ENCODE measurements at regions not wholly inside any gene's neighbourhood (a gene's known extent, or its start where the extent isn't known, plus 50 kb on each side); places are given as distances from the start of the nearest gene placed in this dataset.

GRCh38 chr18:24560511-24560981 is 100.1 kb downstream of the HRH4 start:
- H3K9ac ChIP-seq (ENCODE audit: low read depth in 1 of 3, low read length in 3 of 3), result no peak overlapping the region
- no peak overlapping the region for H3K4me3 ChIP-seq (ENCODE audit: low read length in 3 of 3)
- H3K27me3 ChIP-seq (ENCODE audit: control insufficient read depth in 3 of 3, insufficient read depth in 3 of 3, low read length in 3 of 3), result peaks cover 0 to 9% (median 0%) of the 10 kb centered on the region in 3 donors

GRCh38 chr18:24561369-24561965 is 101.0 kb downstream of the HRH4 start:
- H3K4me3 ChIP-seq (ENCODE audit: low read length in 3 of 3), result no peak overlapping the region
- H3K9me3 ChIP-seq (ENCODE audit: control insufficient read depth in 3 of 3, low read length in 3 of 3), result no peaks in the 10 kb centered on the region
- H3K36me3 ChIP-seq (ENCODE audit: control insufficient read depth in 3 of 3, insufficient read depth in 3 of 3, low read length in 3 of 3), result no peaks in the 10 kb centered on the region
- peaks cover 0 to 9% (median 0%) of the 10 kb centered on the region in 3 donors for H3K27me3 ChIP-seq (ENCODE audit: control insufficient read depth in 3 of 3, insufficient read depth in 3 of 3, low read length in 3 of 3)
- no peak overlapping the region for H3K27ac ChIP-seq (ENCODE audit: low read depth, low read length)
- H3K9ac ChIP-seq (ENCODE audit: low read depth in 1 of 3, low read length in 3 of 3), result no peak overlapping the region
- no peaks in the 10 kb centered on the region for H3K4me1 ChIP-seq (ENCODE audit: control insufficient read depth in 3 of 3, insufficient read depth in 3 of 3, low read length in 3 of 3)

More at GRCh38 chr18:24560511-24560981, 100.1 kb downstream of the HRH4 start:
- no peaks in the 10 kb centered on the region for H3K9me3 ChIP-seq (ENCODE audit: control insufficient read depth in 3 of 3, low read length in 3 of 3)
- no peaks in the 10 kb centered on the region for H3K36me3 ChIP-seq (ENCODE audit: control insufficient read depth in 3 of 3, insufficient read depth in 3 of 3, low read length in 3 of 3)
- H3K4me1 ChIP-seq (ENCODE audit: control insufficient read depth in 3 of 3, insufficient read depth in 3 of 3, low read length in 3 of 3), result no peaks in the 10 kb centered on the region
- no peak overlapping the region for H3K27ac ChIP-seq (ENCODE audit: low read depth, low read length)

GRCh38 chr18:24567199-24567598 is 106.8 kb downstream of the HRH4 start:
- peaks cover 0 to 6% (median 0%) of the 10 kb centered on the region in 3 donors for H3K27me3 ChIP-seq (ENCODE audit: control insufficient read depth in 3 of 3, insufficient read depth in 3 of 3, low read length in 3 of 3)
- H3K4me1 ChIP-seq (ENCODE audit: control insufficient read depth in 3 of 3, insufficient read depth in 3 of 3, low read length in 3 of 3), result no peaks in the 10 kb centered on the region
- H3K27ac ChIP-seq (ENCODE audit: low read depth, low read length), result no peak overlapping the region
- no peak overlapping the region for H3K9ac ChIP-seq (ENCODE audit: low read depth in 1 of 3, low read length in 3 of 3)
- no peaks in the 10 kb centered on the region for H3K9me3 ChIP-seq (ENCODE audit: control insufficient read depth in 3 of 3, low read length in 3 of 3)
- H3K36me3 ChIP-seq (ENCODE audit: control insufficient read depth in 3 of 3, insufficient read depth in 3 of 3, low read length in 3 of 3), result no peaks in the 10 kb centered on the region
- H3K4me3 ChIP-seq (ENCODE audit: low read length in 3 of 3), result no peak overlapping the region

- no peaks in the 10 kb centered on the region for H3K36me3 ChIP-seq (ENCODE audit: control insufficient read depth in 3 of 3, insufficient read depth in 3 of 3, low read length in 3 of 3)
- H3K9ac ChIP-seq (ENCODE audit: low read depth in 1 of 3, low read length in 3 of 3), result no peak overlapping the region
- no peaks in the 10 kb centered on the region for H3K4me1 ChIP-seq (ENCODE audit: control insufficient read depth in 3 of 3, insufficient read depth in 3 of 3, low read length in 3 of 3)
- H3K9me3 ChIP-seq (ENCODE audit: control insufficient read depth in 3 of 3, low read length in 3 of 3), result peaks cover 0 to 5% (median 2%) of the 10 kb centered on the region in 3 donors
- H3K27me3 ChIP-seq (ENCODE audit: control insufficient read depth in 3 of 3, insufficient read depth in 3 of 3, low read length in 3 of 3), result no peaks in the 10 kb centered on the region
- H3K27ac ChIP-seq (ENCODE audit: low read depth, low read length), result no peak overlapping the region
- no peak overlapping the region for H3K4me3 ChIP-seq (ENCODE audit: low read length in 3 of 3)
Observed at GRCh38 chr18:24570716-24571115, 110.3 kb downstream of the HRH4 start.

- no peak overlapping the region for H3K27ac ChIP-seq (ENCODE audit: low read depth, low read length)
Observed at GRCh38 chr18:24582771-24583170, 122.3 kb downstream of the HRH4 start.

GRCh38 chr18:24584205-24584604 is 123.8 kb downstream of the HRH4 start:
- Histone ChIP-seq H3K9me3 (ENCODE audit: control insufficient read depth in 3 of 3, low read length in 3 of 3) (no peaks in the 10 kb centered on the region), H3K4me3 (ENCODE audit: low read length in 3 of 3) (no peak overlapping the region), H3K9ac (ENCODE audit: low read depth in 1 of 3, low read length in 3 of 3) (no peak overlapping the region), H3K27me3 (ENCODE audit: control insufficient read depth in 3 of 3, insufficient read depth in 3 of 3, low read length in 3 of 3) (peaks cover 0 to 9% (median 7%) of the 10 kb centered on the region in 3 donors), H3K36me3 (ENCODE audit: control insufficient read depth in 3 of 3, insufficient read depth in 3 of 3, low read length in 3 of 3) (no peaks in the 10 kb centered on the region), H3K27ac (ENCODE audit: low read depth, low read length) (no peak overlapping the region), H3K4me1 (ENCODE audit: control insufficient read depth in 3 of 3, insufficient read depth in 3 of 3, low read length in 3 of 3) (no peaks in the 10 kb centered on the region)

More at GRCh38 chr18:24582771-24583170, 122.3 kb downstream of the HRH4 start:
- Histone ChIP-seq H3K4me3 (ENCODE audit: low read length in 3 of 3) (no peak overlapping the region), H3K36me3 (ENCODE audit: control insufficient read depth in 3 of 3, insufficient read depth in 3 of 3, low read length in 3 of 3) (no peaks in the 10 kb centered on the region), H3K9me3 (ENCODE audit: control insufficient read depth in 3 of 3, low read length in 3 of 3) (no peaks in the 10 kb centered on the region), H3K9ac (ENCODE audit: low read depth in 1 of 3, low read length in 3 of 3) (no peak overlapping the region), H3K4me1 (ENCODE audit: control insufficient read depth in 3 of 3, insufficient read depth in 3 of 3, low read length in 3 of 3) (no peaks in the 10 kb centered on the region), H3K27me3 (ENCODE audit: control insufficient read depth in 3 of 3, insufficient read depth in 3 of 3, low read length in 3 of 3) (peaks cover 0 to 9% (median 7%) of the 10 kb centered on the region in 3 donors)

GRCh38 chr18:24584813-24585212 is 124.4 kb downstream of the HRH4 start:
- no peaks in the 10 kb centered on the region for H3K9me3 ChIP-seq (ENCODE audit: control insufficient read depth in 3 of 3, low read length in 3 of 3)
- H3K4me1 ChIP-seq (ENCODE audit: control insufficient read depth in 3 of 3, insufficient read depth in 3 of 3, low read length in 3 of 3), result no peaks in the 10 kb centered on the region
- no peaks in the 10 kb centered on the region for H3K36me3 ChIP-seq (ENCODE audit: control insufficient read depth in 3 of 3, insufficient read depth in 3 of 3, low read length in 3 of 3)
- H3K9ac ChIP-seq (ENCODE audit: low read depth in 1 of 3, low read length in 3 of 3), result no peak overlapping the region
- no peak overlapping the region for H3K27ac ChIP-seq (ENCODE audit: low read depth, low read length)
- no peak overlapping the region for H3K4me3 ChIP-seq (ENCODE audit: low read length in 3 of 3)
- H3K27me3 ChIP-seq (ENCODE audit: control insufficient read depth in 3 of 3, insufficient read depth in 3 of 3, low read length in 3 of 3), result peaks cover 0 to 9% (median 7%) of the 10 kb centered on the region in 3 donors

GRCh38 chr18:24585996-24586566 is 125.6 kb downstream of the HRH4 start:
- no peaks in the 10 kb centered on the region for H3K36me3 ChIP-seq (ENCODE audit: control insufficient read depth in 3 of 3, insufficient read depth in 3 of 3, low read length in 3 of 3)
- no peaks in the 10 kb centered on the region for H3K4me1 ChIP-seq (ENCODE audit: control insufficient read depth in 3 of 3, insufficient read depth in 3 of 3, low read length in 3 of 3)
- H3K27me3 ChIP-seq (ENCODE audit: control insufficient read depth in 3 of 3, insufficient read depth in 3 of 3, low read length in 3 of 3), result peaks cover 0 to 9% (median 7%) of the 10 kb centered on the region in 3 donors
- H3K4me3 ChIP-seq (ENCODE audit: low read length in 3 of 3), result no peak overlapping the region
- no peaks in the 10 kb centered on the region for H3K9me3 ChIP-seq (ENCODE audit: control insufficient read depth in 3 of 3, low read length in 3 of 3)
- H3K9ac ChIP-seq (ENCODE audit: low read depth in 1 of 3, low read length in 3 of 3), result no peak overlapping the region
- H3K27ac ChIP-seq (ENCODE audit: low read depth, low read length), result no peak overlapping the region

- H3K9ac ChIP-seq (ENCODE audit: low read depth in 1 of 3, low read length in 3 of 3), result no peak overlapping the region
- H3K36me3 ChIP-seq (ENCODE audit: control insufficient read depth in 3 of 3, insufficient read depth in 3 of 3, low read length in 3 of 3), result no peaks in the 10 kb centered on the region
- no peak overlapping the region for H3K27ac ChIP-seq (ENCODE audit: low read depth, low read length)
- no peaks in the 10 kb centered on the region for H3K4me1 ChIP-seq (ENCODE audit: control insufficient read depth in 3 of 3, insufficient read depth in 3 of 3, low read length in 3 of 3)
- H3K9me3 ChIP-seq (ENCODE audit: control insufficient read depth in 3 of 3, low read length in 3 of 3), result no peaks in the 10 kb centered on the region
- peaks cover 0 to 9% (median 7%) of the 10 kb centered on the region in 3 donors for H3K27me3 ChIP-seq (ENCODE audit: control insufficient read depth in 3 of 3, insufficient read depth in 3 of 3, low read length in 3 of 3)
- no peak overlapping the region for H3K4me3 ChIP-seq (ENCODE audit: low read length in 3 of 3)
Observed at GRCh38 chr18:24586662-24587360, 126.4 kb downstream of the HRH4 start.

GRCh38 chr18:24588440-24588839 is 128.0 kb downstream of the HRH4 start:
- H3K36me3 ChIP-seq (ENCODE audit: control insufficient read depth in 3 of 3, insufficient read depth in 3 of 3, low read length in 3 of 3), result no peaks in the 10 kb centered on the region
- H3K9me3 ChIP-seq (ENCODE audit: control insufficient read depth in 3 of 3, low read length in 3 of 3), result no peaks in the 10 kb centered on the region
- H3K9ac ChIP-seq (ENCODE audit: low read depth in 1 of 3, low read length in 3 of 3), result no peak overlapping the region
- H3K4me3 ChIP-seq (ENCODE audit: low read length in 3 of 3), result no peak overlapping the region
- H3K27ac ChIP-seq (ENCODE audit: low read depth, low read length), result no peak overlapping the region
- H3K4me1 ChIP-seq (ENCODE audit: control insufficient read depth in 3 of 3, insufficient read depth in 3 of 3, low read length in 3 of 3), result no peaks in the 10 kb centered on the region
- peaks cover 0 to 9% (median 7%) of the 10 kb centered on the region in 3 donors for H3K27me3 ChIP-seq (ENCODE audit: control insufficient read depth in 3 of 3, insufficient read depth in 3 of 3, low read length in 3 of 3)

Measured in skeletal muscle tissue (tissue), 3 donors.